ENCODE measurements at regions not wholly inside any gene's neighbourhood (a gene's known extent, or its start where the extent isn't known, plus 50 kb on each side); places are given as distances from the start of the nearest gene placed in this dataset.

- DNase-seq (ENCODE audit: low spot score) = no peak
These were observed 178.6 kb downstream of the MYCN start for GRCh38 chr2:16118611-16119590.

DNA sequence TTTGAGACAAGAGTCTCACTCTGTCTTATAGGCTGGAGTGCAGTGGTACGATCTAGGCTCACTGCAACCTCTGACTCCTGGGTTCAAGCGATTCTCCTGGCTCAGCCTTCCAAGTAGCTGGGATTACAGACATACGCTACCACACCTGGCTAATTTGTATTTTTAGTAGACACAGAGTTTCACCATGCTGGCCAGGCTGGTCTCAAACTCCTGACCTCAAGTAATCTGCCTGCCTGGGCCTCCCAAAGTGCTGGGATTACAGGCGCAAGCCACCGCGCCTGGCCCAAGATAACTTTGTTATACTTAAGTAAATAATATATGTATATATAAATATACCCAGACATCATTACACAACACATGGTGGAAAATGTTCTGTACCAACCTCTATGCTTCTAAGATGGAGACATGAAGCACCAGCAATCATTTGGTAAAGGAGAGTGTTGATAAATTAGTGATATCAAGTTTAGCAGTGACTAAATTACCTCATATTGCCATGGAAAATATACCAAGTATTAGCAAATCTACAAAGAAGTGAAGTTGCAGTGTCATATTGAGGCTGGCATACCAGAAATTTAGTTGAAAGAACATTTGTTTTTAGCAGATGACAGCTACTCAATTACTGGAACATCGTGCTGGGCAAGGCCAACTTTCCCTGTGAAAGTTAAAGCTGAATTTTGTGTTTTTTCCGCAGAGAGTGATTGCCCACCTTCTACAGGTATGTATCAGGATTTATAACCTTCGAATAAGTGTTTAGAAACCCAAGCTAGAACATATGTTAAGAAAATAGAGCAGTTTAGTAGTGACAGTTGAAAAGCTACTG, 177.7 kb downstream of the MYCN start:
- no peak for DNase-seq (ENCODE audit: low spot score)

DNA sequence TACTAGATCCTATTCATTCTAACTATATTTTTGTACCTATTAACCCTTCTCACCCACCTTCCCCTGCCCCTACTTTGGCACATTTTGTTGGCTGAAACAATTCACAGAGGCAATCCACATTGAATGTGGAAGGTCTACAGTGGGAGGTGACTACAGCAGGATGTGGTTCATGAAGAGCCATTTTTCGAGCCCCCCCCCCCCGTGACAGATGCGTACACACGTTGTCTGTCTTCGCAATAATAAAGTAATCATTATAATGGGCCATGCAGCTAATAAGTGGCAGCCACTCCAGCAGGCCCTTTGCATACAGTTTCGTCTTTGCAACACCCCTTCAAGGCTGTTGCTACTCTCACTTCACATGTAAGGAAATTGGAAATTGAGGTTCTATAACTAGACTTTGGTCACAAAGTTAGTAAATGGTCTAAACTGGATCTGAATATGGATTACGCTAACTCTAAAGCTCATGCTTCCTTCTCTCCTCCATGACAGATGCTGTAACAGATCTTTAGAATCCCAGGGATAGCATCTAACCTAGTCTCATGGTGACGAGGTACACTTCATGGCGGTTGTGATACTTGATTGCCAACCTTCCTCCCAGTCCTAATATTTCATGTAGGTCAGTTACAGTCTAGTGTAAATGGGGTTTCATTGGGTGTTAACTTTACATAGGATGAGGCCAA, 176.8 kb downstream of the MYCN start:
- no peak for DNase-seq (ENCODE audit: low spot score)

- no peak for DNase-seq (ENCODE audit: low spot score)
These were observed 175.8 kb downstream of the MYCN start for GRCh38 chr2:16115881-16116830.

GRCh38 chr2:16115291-16115690, 174.9 kb downstream of the MYCN start:
- no peak for DNase-seq (ENCODE audit: low spot score)

DNA sequence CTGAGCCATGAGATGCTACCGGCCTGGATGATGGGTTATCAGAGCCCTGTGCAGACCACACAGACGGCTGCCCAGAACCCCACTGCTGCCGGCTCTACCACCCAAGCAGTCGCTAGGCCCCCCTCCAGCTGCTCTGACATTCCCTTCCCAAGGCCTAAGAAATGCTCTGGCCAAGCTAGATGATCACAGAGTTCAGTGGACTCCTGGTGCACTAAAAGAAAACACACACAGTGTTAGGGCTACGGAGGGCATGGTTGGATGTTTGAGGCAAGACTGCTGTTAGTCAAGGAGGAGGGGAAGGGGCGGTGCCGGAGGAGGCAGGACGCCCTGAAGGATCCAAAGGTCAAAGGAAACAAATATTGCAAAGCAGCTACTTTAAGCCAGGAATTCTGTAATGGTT, 174.5 kb downstream of the MYCN start:
- DNase-seq (ENCODE audit: low spot score) = no peak

GRCh38 chr2:16114070-16114469, 173.7 kb downstream of the MYCN start:
- DNase-seq (ENCODE audit: low spot score) = no peak

- DNase-seq (ENCODE audit: low spot score) = no peak
These were observed 173.2 kb downstream of the MYCN start for GRCh38 chr2:16113568-16113967.

DNA sequence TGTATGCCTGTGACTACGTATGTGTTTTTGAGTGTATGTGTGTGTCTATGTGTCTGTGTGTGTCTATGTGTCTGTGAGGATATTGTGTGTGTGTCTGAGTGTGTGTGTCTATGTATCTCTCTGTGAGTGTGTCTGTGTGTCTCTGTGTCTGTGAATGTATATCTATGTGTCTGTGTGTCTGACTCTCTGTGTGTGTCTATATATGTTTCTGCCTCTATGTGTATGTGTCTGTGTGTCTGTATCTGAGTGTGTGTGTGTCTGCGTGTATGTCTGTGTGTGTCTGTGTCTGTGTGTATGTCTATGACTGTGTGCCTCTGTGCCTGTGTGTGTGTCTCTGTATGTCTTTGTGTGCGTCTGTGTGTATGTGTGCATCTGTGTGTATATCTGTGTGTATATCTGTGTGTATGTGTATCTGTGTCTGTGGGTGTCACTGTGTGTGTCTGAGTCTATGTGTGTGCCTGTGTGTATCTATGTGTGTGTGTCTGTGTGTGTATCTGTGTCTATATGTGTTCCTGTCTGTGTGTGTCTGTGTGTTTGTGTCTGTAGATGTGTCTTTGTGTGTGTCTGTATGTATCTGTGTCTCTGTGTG, 172.7 kb downstream of the MYCN start:
- no peak for DNase-seq (ENCODE audit: low spot score)

- no peak for DNase-seq (ENCODE audit: low spot score)
These were observed 172.1 kb downstream of the MYCN start for GRCh38 chr2:16112251-16112971.

DNA sequence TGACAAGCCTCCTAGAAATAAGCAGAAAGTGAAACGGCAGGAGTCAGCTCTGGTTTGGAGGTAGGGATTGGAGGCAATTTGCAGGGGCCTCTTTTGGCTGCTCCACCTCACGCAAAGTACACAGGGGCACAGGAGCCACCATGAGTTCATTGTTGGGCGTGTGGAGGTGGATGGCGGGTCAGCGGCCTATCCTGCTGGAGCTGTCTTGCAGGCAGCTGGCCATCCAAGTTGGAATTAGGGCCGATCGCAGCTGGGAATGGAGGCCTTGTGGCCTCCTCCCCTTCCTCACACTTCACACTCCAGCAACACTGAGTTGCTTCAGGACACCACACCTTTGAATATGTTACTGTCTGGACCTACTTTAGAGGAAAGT, 171.5 kb downstream of the MYCN start:
- no peak for DNase-seq (ENCODE audit: low spot score)

DNA sequence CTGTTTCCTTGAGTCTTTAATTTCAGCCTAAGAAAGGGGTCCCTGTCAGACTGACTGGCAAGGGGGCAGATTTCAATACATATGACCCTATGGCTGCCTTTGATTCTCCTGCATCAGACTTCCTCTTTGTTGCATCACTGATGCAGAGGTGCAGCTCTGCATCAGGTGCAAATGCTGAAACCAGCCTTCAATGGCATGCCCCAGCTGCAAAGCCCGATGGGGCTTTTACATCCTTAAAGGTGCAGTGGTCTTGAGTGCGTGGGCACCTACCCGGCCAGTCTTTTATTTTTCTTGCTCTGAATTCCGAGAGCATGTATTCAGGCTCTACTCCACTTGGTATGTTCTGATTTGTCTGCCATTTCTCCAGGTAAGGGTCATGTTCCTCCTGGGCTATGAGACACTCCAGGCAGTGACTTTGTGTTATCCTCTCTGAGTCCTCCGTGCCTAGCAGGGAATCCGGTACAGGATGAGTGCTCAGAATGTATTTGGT, 169.5 kb downstream of the MYCN start:
- no peak for DNase-seq (ENCODE audit: low spot score)

GRCh38 chr2:16109368-16109820, 169.0 kb downstream of the MYCN start:
- DNase-seq (ENCODE audit: low spot score) = no peak

DNA sequence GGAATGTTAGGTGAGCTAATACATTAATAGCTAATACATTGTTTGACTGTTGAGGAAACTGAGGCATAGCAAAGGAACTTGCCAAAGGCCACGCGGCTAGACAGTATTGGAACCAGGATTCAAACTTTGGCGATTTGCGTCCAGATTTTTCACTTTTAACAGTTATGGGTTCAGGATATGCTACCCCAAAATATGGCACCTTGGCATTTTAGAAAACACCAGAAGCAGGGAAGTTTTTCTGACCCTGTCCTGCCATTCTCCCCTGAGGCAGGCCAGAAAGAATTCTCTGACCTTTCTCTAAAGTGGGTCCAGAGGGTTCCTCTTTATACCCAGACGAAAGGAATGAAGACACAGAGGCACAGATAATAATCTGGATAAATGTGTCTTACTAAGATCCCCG, 166.9 kb downstream of the MYCN start:
- no peak for DNase-seq (ENCODE audit: low spot score)

- DNase-seq (ENCODE audit: low spot score) = no peak
These were observed 166.3 kb downstream of the MYCN start for GRCh38 chr2:16106619-16107018.

DNA sequence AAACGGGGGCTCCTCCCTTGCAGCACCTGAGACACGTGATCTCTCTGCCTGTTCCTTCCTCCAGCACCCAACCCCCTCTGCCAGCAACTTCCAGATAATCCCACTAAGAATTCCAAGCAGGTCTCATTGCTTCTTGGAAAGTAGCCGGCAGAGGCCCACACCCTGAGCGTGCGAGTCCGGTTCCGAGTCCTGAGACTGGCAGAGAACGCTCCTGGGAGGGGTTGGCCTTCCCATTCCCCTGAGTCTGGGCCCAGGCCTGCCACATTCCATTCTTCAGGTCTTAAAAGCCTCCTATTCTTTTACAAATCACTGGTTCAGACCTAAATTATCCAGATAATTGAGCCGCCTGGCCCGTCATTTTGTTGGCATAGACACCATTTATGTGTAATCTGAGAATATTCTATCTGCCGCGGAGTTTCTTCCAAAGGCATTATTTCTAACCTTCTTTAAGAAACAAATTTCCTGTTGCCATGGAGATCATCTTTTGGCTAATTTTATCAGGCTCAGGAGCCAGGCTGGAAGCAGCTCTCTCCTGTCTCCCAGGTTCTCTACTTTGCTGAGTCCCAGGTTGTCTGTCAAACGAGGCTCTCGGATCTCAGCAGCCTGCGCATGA, 165.4 kb downstream of the MYCN start:
- no peak for DNase-seq (ENCODE audit: low spot score)

DNA sequence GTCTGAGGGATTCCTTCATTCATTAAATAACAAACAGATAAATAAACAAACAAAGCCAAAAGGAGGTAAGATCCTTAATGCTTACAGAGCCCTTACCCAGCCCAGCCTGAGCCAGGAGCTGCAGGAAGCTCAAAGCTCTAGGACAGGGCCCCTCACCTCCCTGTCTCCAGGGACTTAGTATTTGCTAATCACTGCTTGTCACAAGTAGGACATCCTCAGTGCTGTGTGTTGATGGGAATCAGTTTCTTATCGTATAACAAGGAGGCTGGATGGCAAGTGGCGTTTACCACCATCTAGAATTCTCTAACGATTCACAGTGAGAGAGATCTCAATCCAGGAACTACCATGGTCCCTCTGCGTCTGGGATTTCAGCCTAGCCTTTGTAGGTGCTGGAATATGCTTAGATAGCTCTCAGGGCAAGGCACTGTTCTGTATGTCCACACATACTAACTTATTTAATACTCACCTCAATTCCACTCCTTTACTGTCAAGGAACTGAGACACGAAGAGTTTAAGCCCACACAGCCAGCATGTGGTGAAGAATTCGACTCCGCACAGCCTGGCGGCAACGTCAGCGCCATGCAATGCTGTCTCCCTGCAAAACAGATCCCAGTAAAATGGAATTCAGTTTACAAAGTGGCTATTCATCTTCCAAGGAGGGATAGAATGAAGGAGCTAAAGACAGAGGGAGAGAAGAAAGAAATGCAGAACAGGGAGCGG, 164.8 kb downstream of the MYCN start:
- no peak for DNase-seq (ENCODE audit: low spot score)

GRCh38 chr2:16104315-16104948, 164.1 kb downstream of the MYCN start:
- DNase-seq (ENCODE audit: low spot score) = no peak
